PC-3 (cell line): ENCODE measurements at regions not wholly inside any gene's neighbourhood (a gene's known extent, or its start where the extent isn't known, plus 50 kb on each side); places are given as distances from the start of the nearest gene placed in this dataset.

Experiments used
- CTCF ChIP-seq: fragments of 300-600 bp; sonication (generic); conservative IDR thresholded peaks from 2 replicates; pipeline ENCODE4 v1.5.1; 2017; ENCODE audit warnings: antibody characterized with exemption, low read depth, mild to moderate bottlenecking, low read length
- EZH2 ChIP-seq: fragments of 300-600 bp; sonication (generic); IDR thresholded peaks from one replicate; pipeline ENCODE4 v1.6.1; 2017; ENCODE audit warnings: antibody characterized with exemption, mild to moderate bottlenecking, low read length; ENCODE audit not compliant: unreplicated experiment
- EZH2phosphoT487 ChIP-seq: fragments of 300-600 bp; sonication (generic); IDR thresholded peaks from 2 replicates; pipeline ENCODE4 v1.6.1; 2018; ENCODE audit warnings: mild to moderate bottlenecking, antibody characterized with exemption, low read length, borderline replicate concordance

- TF ChIP-seq EZH2 (no peak), CTCF (no peak), EZH2phosphoT487 (no peak)
Measured at GRCh38 chr1:29704430-29704829, 468.1 kb downstream of the PTPRU start.
